ENCODE measurements at regions not wholly inside any gene's neighbourhood (a gene's known extent, or its start where the extent isn't known, plus 50 kb on each side); places are given as distances from the start of the nearest gene placed in this dataset.

DNA sequence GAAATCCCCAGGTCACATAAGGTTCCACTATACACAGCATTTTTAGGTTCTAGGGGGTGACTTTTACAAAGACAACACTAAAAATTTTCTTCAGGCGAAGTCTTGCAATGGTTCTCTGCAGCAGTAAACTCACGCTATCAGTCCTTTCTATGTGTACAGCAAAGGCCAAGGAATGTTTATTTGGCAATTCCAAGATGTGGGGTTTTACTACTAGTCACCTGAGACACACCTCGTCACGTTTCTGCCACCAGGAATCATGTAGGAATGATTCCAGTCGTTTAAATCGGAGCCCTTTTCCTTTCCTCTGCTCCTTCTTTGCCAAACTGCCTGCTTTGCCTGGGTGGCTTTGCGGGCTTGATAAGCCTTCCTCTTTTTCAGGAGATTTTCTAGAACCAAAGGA is 75.9 kb upstream of the ENPEP start:
- TF ChIP-seq POLR2A (IDR thresholded peaks at IDR 0.05; ENCODE audit: low read depth, low read length) (no peak), POLR2AphosphoS5 (IDR thresholded peaks at IDR 0.05; ENCODE audit: low read depth, low read length) (no peak), TAF1 (IDR thresholded peaks at IDR 0.05; ENCODE audit: low read depth, low read length) (no peak), PAX5 (IDR thresholded peaks at IDR 0.05; ENCODE audit: insufficient read depth, low read length, severe bottlenecking) (no peak), SPI1 (IDR thresholded peaks at IDR 0.05; ENCODE audit: low read depth, low read length) (no peak), POU2F2 (IDR thresholded peaks at IDR 0.05; ENCODE audit: low read depth, low read length) (no peak)
